ENCODE measurements at regions not wholly inside any gene's neighbourhood (a gene's known extent, or its start where the extent isn't known, plus 50 kb on each side); places are given as distances from the start of the nearest gene placed in this dataset.

GRCh38 chr7:69129951-69130350, 468.3 kb upstream of the AUTS2 start:
- no peak overlapping the region for H3K4me3 Mint-ChIP-seq
- no peak overlapping the region for H3K27ac Mint-ChIP-seq
- H3K4me1 Mint-ChIP-seq: no peaks in the 10 kb centered on the region
- H3K9me3 Mint-ChIP-seq: peaks cover 5% of the 10 kb centered on the region
- H3K36me3 Mint-ChIP-seq: no peaks in the 10 kb centered on the region
- ATAC-seq: no peak
- H3K27me3 Mint-ChIP-seq: peaks cover 10% of the 10 kb centered on the region

GRCh38 chr7:69130396-69130795, 467.9 kb upstream of the AUTS2 start:
- H3K27ac Mint-ChIP-seq: no peak overlapping the region
- no peaks in the 10 kb centered on the region for H3K36me3 Mint-ChIP-seq
- no peaks in the 10 kb centered on the region for H3K4me1 Mint-ChIP-seq
- H3K4me3 Mint-ChIP-seq: no peak overlapping the region
- ATAC-seq: no peak
- H3K9me3 Mint-ChIP-seq: peaks cover 6% of the 10 kb centered on the region
- peaks cover 14% of the 10 kb centered on the region for H3K27me3 Mint-ChIP-seq

- Mint-ChIP-seq H3K9me3 (peaks cover 17% of the 10 kb centered on the region), H3K27me3 (peaks cover 17% of the 10 kb centered on the region), H3K27ac (no peak overlapping the region), H3K36me3 (peaks cover 8% of the 10 kb centered on the region), H3K4me3 (no peak overlapping the region), H3K4me1 (no peaks in the 10 kb centered on the region)
- ATAC-seq: no peak
Measured at GRCh38 chr7:69134316-69134715, 464.0 kb upstream of the AUTS2 start.

GRCh38 chr7:69147631-69148030, 450.6 kb upstream of the AUTS2 start:
- Mint-ChIP-seq H3K9me3 (peaks cover 9% of the 10 kb centered on the region), H3K27ac (no peak overlapping the region), H3K4me3 (no peak overlapping the region), H3K4me1 (no peaks in the 10 kb centered on the region), H3K36me3 (peaks cover 6% of the 10 kb centered on the region), H3K27me3 (no peaks in the 10 kb centered on the region)
- no peak for ATAC-seq

GRCh38 chr7:69149804-69150782, 448.2 kb upstream of the AUTS2 start:
- H3K9me3 Mint-ChIP-seq: peaks cover 12% of the 10 kb centered on the region
- H3K27ac Mint-ChIP-seq: no peak overlapping the region
- no peaks in the 10 kb centered on the region for H3K27me3 Mint-ChIP-seq
- H3K36me3 Mint-ChIP-seq: peaks cover 6% of the 10 kb centered on the region
- H3K4me3 Mint-ChIP-seq: no peak overlapping the region
- ATAC-seq: no peak
- H3K4me1 Mint-ChIP-seq: no peaks in the 10 kb centered on the region

- Mint-ChIP-seq H3K27me3 (no peaks in the 10 kb centered on the region), H3K36me3 (no peaks in the 10 kb centered on the region), H3K9me3 (no peaks in the 10 kb centered on the region), H3K4me3 (no peak overlapping the region), H3K4me1 (no peaks in the 10 kb centered on the region), H3K27ac (no peak overlapping the region)
- no peak for ATAC-seq
Measured at GRCh38 chr7:69162326-69162725, 435.9 kb upstream of the AUTS2 start.

- Mint-ChIP-seq H3K27ac (no peak overlapping the region), H3K9me3 (no peaks in the 10 kb centered on the region), H3K36me3 (no peaks in the 10 kb centered on the region), H3K27me3 (no peaks in the 10 kb centered on the region), H3K4me3 (no peak overlapping the region), H3K4me1 (no peaks in the 10 kb centered on the region)
- no peak for ATAC-seq
Measured at GRCh38 chr7:69162931-69163670, 435.2 kb upstream of the AUTS2 start.

GRCh38 chr7:69166979-69167516, 431.2 kb upstream of the AUTS2 start:
- no peaks in the 10 kb centered on the region for H3K27me3 Mint-ChIP-seq
- H3K9me3 Mint-ChIP-seq: no peaks in the 10 kb centered on the region
- H3K4me3 Mint-ChIP-seq: no peak overlapping the region
- no peaks in the 10 kb centered on the region for H3K4me1 Mint-ChIP-seq
- H3K27ac Mint-ChIP-seq: no peak overlapping the region
- H3K36me3 Mint-ChIP-seq: no peaks in the 10 kb centered on the region
- ATAC-seq: no peak

- Mint-ChIP-seq H3K9me3 (no peaks in the 10 kb centered on the region), H3K4me1 (no peaks in the 10 kb centered on the region), H3K4me3 (no peak overlapping the region), H3K27me3 (no peaks in the 10 kb centered on the region), H3K36me3 (no peaks in the 10 kb centered on the region), H3K27ac (no peak overlapping the region)
- ATAC-seq: no peak
Measured at GRCh38 chr7:69169386-69169785, 428.9 kb upstream of the AUTS2 start.

- Mint-ChIP-seq H3K9me3 (no peaks in the 10 kb centered on the region), H3K27ac (no peak overlapping the region), H3K4me3 (no peak overlapping the region), H3K4me1 (no peaks in the 10 kb centered on the region), H3K36me3 (no peaks in the 10 kb centered on the region), H3K27me3 (no peaks in the 10 kb centered on the region)
- ATAC-seq: no peak
Measured at GRCh38 chr7:69172357-69173077, 425.8 kb upstream of the AUTS2 start.

- H3K36me3 Mint-ChIP-seq: no peaks in the 10 kb centered on the region
- H3K4me1 Mint-ChIP-seq: no peaks in the 10 kb centered on the region
- H3K27me3 Mint-ChIP-seq: no peaks in the 10 kb centered on the region
- no peak overlapping the region for H3K4me3 Mint-ChIP-seq
- no peak overlapping the region for H3K27ac Mint-ChIP-seq
- no peaks in the 10 kb centered on the region for H3K9me3 Mint-ChIP-seq
- no peak for ATAC-seq
Measured at GRCh38 chr7:69173341-69173740, 424.9 kb upstream of the AUTS2 start.

GRCh38 chr7:69173846-69174245, 424.4 kb upstream of the AUTS2 start:
- H3K27ac Mint-ChIP-seq: no peak overlapping the region
- H3K27me3 Mint-ChIP-seq: no peaks in the 10 kb centered on the region
- no peaks in the 10 kb centered on the region for H3K36me3 Mint-ChIP-seq
- no peak for ATAC-seq
- H3K9me3 Mint-ChIP-seq: no peaks in the 10 kb centered on the region
- H3K4me1 Mint-ChIP-seq: no peaks in the 10 kb centered on the region
- H3K4me3 Mint-ChIP-seq: no peak overlapping the region

- Mint-ChIP-seq H3K9me3 (no peaks in the 10 kb centered on the region), H3K4me3 (no peak overlapping the region), H3K36me3 (no peaks in the 10 kb centered on the region), H3K4me1 (peaks cover 11% of the 10 kb centered on the region), H3K27ac (no peak overlapping the region), H3K27me3 (no peaks in the 10 kb centered on the region)
- no peak for ATAC-seq
Measured at GRCh38 chr7:69176841-69177240, 421.4 kb upstream of the AUTS2 start.

GRCh38 chr7:69177461-69177861, 420.8 kb upstream of the AUTS2 start:
- ATAC-seq: no peak

GRCh38 chr7:69177941-69178494, 420.3 kb upstream of the AUTS2 start:
- peaks cover 20% of the 10 kb centered on the region for H3K4me1 Mint-ChIP-seq
- H3K27ac Mint-ChIP-seq: no peak overlapping the region
- ATAC-seq: no peak
- H3K36me3 Mint-ChIP-seq: peaks cover 5% of the 10 kb centered on the region
- H3K27me3 Mint-ChIP-seq: no peaks in the 10 kb centered on the region
- peaks cover 4% of the 10 kb centered on the region for H3K9me3 Mint-ChIP-seq
- no peak overlapping the region for H3K4me3 Mint-ChIP-seq

More at GRCh38 chr7:69177461-69177861, 420.8 kb upstream of the AUTS2 start:
- Mint-ChIP-seq H3K9me3 (peaks cover 1% of the 10 kb centered on the region), H3K27me3 (no peaks in the 10 kb centered on the region), H3K36me3 (peaks cover 2% of the 10 kb centered on the region), H3K27ac (no peak overlapping the region), H3K4me3 (no peak overlapping the region), H3K4me1 (peaks cover 15% of the 10 kb centered on the region)

Data from stimulated activated memory B cell treated with anti-CD40 and anti-IgM and Interleukin-4, amounts not matched to agents 10 μg/mL and 1 μg/mL and 100 μg/mL, for 72 hours (primary cell).